Hepatocyte (in vitro differentiated cells): ENCODE measurements at regions not wholly inside any gene's neighbourhood (a gene's known extent, or its start where the extent isn't known, plus 50 kb on each side); places are given as distances from the start of the nearest gene placed in this dataset.

Experiments used
- EZH2 ChIP-seq: fragments of 200-600 bp; sonication (generic); IDR thresholded peaks from 2 replicates; pipeline ENCODE4 v1.6.1; 2016; ENCODE audit warnings: antibody characterized with exemption, mild to moderate bottlenecking, borderline replicate concordance
- TF ChIP-seq, protein P1 (sequence below): fragments of 200-600 bp; sonication (generic); IDR thresholded peaks from 2 replicates; pipeline ENCODE4 v1.5.1; 2016; ENCODE audit warnings: antibody characterized with exemption, mild to moderate bottlenecking; ENCODE audit not compliant: poor library complexity

- TF ChIP-seq, protein P1, sequence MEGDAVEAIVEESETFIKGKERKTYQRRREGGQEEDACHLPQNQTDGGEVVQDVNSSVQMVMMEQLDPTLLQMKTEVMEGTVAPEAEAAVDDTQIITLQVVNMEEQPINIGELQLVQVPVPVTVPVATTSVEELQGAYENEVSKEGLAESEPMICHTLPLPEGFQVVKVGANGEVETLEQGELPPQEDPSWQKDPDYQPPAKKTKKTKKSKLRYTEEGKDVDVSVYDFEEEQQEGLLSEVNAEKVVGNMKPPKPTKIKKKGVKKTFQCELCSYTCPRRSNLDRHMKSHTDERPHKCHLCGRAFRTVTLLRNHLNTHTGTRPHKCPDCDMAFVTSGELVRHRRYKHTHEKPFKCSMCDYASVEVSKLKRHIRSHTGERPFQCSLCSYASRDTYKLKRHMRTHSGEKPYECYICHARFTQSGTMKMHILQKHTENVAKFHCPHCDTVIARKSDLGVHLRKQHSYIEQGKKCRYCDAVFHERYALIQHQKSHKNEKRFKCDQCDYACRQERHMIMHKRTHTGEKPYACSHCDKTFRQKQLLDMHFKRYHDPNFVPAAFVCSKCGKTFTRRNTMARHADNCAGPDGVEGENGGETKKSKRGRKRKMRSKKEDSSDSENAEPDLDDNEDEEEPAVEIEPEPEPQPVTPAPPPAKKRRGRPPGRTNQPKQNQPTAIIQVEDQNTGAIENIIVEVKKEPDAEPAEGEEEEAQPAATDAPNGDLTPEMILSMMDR: no peak
- no peak for TF ChIP-seq EZH2
Observed at GRCh38 chr11:115590254-115590653, 86.0 kb upstream of the CADM1 start.
